ENCODE measurements at regions not wholly inside any gene's neighbourhood (a gene's known extent, or its start where the extent isn't known, plus 50 kb on each side); places are given as distances from the start of the nearest gene placed in this dataset.
"Not testable (repeated sequence)": the region's sequence is repeated elsewhere in the genome, so short reads cannot be mapped to it uniquely, and the experiment has no call there.

GRCh38 chr7:67359900-67360299 is 363.3 kb downstream of the TYW1 start:
- no peak overlapping the region for H3K4me3 ChIP-seq (ENCODE audit: low read depth, low read length)
- TF ChIP-seq, protein P1, sequence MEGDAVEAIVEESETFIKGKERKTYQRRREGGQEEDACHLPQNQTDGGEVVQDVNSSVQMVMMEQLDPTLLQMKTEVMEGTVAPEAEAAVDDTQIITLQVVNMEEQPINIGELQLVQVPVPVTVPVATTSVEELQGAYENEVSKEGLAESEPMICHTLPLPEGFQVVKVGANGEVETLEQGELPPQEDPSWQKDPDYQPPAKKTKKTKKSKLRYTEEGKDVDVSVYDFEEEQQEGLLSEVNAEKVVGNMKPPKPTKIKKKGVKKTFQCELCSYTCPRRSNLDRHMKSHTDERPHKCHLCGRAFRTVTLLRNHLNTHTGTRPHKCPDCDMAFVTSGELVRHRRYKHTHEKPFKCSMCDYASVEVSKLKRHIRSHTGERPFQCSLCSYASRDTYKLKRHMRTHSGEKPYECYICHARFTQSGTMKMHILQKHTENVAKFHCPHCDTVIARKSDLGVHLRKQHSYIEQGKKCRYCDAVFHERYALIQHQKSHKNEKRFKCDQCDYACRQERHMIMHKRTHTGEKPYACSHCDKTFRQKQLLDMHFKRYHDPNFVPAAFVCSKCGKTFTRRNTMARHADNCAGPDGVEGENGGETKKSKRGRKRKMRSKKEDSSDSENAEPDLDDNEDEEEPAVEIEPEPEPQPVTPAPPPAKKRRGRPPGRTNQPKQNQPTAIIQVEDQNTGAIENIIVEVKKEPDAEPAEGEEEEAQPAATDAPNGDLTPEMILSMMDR (IDR thresholded peaks at IDR 0.05; ENCODE audit: low read depth, low read length) = no peak

- TF ChIP-seq, protein P1 (IDR thresholded peaks at IDR 0.05; ENCODE audit: low read depth, low read length) = no peak
- no peak overlapping the region for H3K4me3 ChIP-seq (ENCODE audit: low read depth, low read length)
These were observed 364.5 kb downstream of the TYW1 start for GRCh38 chr7:67361150-67361549.

GRCh38 chr7:67364441-67365017 is 367.9 kb downstream of the TYW1 start:
- TF ChIP-seq, protein P1 (IDR thresholded peaks at IDR 0.05; ENCODE audit: low read depth, low read length) = no peak
- H3K4me3 ChIP-seq (ENCODE audit: low read depth, low read length) = no peak overlapping the region

DNA sequence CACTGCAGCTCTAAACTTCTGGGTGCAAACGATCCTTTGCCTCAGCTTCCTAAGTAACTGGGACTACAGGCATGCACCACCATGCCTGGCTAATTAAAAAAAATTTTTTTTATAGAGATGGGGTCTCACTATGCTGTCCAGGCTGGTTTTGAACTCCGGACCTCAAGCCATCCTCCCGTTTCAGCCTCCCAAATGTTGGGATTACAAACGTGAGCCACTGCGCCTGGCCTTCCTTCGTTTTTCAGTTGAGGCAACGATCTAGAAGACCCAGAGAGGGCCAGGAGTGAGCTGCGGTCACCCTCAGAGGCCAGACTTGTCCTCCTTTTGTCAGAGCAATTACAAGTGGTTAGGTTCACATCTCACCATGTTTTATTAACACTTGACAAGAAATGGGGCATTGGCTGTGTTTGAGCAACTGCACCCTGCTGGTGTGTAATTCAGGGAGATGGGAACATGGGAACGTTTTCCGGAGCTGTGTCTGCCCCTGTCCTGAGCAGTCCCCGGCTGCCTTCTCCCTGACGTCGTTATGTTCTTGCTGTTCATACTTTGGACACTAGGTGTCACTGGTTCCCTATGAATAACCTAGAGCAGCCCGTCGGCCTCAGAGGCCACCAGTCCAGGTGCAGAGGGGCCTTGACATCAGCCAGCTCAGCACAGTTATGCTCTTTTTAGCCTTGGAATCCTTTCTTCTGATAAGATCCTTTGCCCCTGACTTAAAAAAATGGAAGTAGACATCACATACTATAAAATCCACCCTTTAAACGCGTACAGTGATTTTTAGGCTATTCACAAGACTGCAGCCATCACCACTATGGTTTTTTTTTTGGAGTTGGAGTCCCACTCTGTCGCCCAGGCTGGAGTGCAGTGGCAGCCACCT is 375.0 kb downstream of the TYW1 start:
- no peak overlapping the region for H3K4me3 ChIP-seq (ENCODE audit: low read depth, low read length)
- TF ChIP-seq, protein P1 (IDR thresholded peaks at IDR 0.05; ENCODE audit: low read depth, low read length) = peak; percentile 80

DNA sequence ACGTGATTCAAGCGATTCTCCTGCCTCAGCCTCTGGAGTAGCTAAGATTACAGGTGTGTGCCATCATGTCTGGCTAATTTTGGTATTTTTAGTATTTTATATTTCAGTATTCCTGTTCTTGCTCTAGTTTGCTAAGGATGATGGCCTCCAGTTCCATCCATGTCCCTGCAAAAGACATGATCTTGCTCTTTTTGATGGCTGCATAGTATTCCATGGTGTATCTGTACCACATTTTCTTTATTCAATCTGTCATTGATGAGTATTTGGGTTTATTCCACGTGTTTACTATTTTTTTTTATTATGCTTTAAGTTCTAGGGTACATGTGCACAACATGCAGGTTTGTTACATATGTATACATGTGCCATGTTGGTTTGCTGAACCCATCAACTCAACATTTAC is 376.8 kb downstream of the TYW1 start:
- H3K4me3 ChIP-seq (ENCODE audit: low read depth, low read length) = not testable (repeated sequence)

GRCh38 chr7:67375427-67375826 is 378.8 kb downstream of the TYW1 start:
- TF ChIP-seq, protein P1 (IDR thresholded peaks at IDR 0.05; ENCODE audit: low read depth, low read length) = no peak
- H3K4me3 ChIP-seq (ENCODE audit: low read depth, low read length) = no peak overlapping the region

- no peak overlapping the region for H3K4me3 ChIP-seq (ENCODE audit: low read depth, low read length)
- TF ChIP-seq, protein P1 (IDR thresholded peaks at IDR 0.05; ENCODE audit: low read depth, low read length) = peak; percentile 84
These were observed 381.6 kb downstream of the TYW1 start for GRCh38 chr7:67377939-67378862.
